Thyroid gland (tissue), 4 donors: ENCODE measurements at regions not wholly inside any gene's neighbourhood (a gene's known extent, or its start where the extent isn't known, plus 50 kb on each side); places are given as distances from the start of the nearest gene placed in this dataset.

ENCODE experiments used
- POLR2A ChIP-seq, 2 donors: fragments of 450-650 bp; IDR thresholded peaks; one replicate each; pipeline ENCODE4 v1.6.1; 2017; ENCODE audit warnings: antibody characterized with exemption in 2 of 2, mild to moderate bottlenecking in 2 of 2, moderate library complexity in 1 of 2
- TF ChIP-seq, protein P1 (sequence below), 6 experiments: fragments of 200-600 bp in 3 of 6; fragments of 450-650 bp in 3 of 6; sonication (generic) in 3 of 6; IDR thresholded peaks; one replicate each; pipeline ENCODE4 v1.5.1; 2016 to 2019; ENCODE audit warnings: antibody characterized with exemption in 6 of 6, mild to moderate bottlenecking in 2 of 6, inconsistent platforms in 1 of 6, moderate library complexity in 1 of 6

DNA sequence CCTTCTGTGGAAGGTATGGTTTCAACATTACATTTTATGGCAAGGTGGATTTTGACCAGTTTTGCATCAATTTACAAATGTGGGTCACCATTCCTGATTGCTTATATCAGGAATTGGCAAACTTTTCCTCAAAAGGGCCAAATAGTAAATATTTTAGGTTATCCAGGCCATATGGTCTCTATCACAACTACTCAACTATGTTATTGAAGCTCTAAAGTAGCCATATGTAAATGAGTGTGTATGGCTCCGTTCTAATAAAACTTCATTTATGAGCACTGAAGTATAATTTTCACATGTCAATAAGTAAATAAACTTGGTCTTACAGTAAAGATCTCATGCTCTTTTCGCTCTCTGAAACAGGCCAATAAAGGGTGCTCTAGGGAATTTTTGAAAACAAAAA, 362.7 kb upstream of the SASH1 start:
- TF ChIP-seq, protein P1, sequence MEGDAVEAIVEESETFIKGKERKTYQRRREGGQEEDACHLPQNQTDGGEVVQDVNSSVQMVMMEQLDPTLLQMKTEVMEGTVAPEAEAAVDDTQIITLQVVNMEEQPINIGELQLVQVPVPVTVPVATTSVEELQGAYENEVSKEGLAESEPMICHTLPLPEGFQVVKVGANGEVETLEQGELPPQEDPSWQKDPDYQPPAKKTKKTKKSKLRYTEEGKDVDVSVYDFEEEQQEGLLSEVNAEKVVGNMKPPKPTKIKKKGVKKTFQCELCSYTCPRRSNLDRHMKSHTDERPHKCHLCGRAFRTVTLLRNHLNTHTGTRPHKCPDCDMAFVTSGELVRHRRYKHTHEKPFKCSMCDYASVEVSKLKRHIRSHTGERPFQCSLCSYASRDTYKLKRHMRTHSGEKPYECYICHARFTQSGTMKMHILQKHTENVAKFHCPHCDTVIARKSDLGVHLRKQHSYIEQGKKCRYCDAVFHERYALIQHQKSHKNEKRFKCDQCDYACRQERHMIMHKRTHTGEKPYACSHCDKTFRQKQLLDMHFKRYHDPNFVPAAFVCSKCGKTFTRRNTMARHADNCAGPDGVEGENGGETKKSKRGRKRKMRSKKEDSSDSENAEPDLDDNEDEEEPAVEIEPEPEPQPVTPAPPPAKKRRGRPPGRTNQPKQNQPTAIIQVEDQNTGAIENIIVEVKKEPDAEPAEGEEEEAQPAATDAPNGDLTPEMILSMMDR (IDR thresholded peaks at IDR 0.05), result no peak
- no peak for TF ChIP-seq POLR2A (IDR thresholded peaks at IDR 0.05)
